ENCODE measurements at regions not wholly inside any gene's neighbourhood (a gene's known extent, or its start where the extent isn't known, plus 50 kb on each side); places are given as distances from the start of the nearest gene placed in this dataset.

DNA sequence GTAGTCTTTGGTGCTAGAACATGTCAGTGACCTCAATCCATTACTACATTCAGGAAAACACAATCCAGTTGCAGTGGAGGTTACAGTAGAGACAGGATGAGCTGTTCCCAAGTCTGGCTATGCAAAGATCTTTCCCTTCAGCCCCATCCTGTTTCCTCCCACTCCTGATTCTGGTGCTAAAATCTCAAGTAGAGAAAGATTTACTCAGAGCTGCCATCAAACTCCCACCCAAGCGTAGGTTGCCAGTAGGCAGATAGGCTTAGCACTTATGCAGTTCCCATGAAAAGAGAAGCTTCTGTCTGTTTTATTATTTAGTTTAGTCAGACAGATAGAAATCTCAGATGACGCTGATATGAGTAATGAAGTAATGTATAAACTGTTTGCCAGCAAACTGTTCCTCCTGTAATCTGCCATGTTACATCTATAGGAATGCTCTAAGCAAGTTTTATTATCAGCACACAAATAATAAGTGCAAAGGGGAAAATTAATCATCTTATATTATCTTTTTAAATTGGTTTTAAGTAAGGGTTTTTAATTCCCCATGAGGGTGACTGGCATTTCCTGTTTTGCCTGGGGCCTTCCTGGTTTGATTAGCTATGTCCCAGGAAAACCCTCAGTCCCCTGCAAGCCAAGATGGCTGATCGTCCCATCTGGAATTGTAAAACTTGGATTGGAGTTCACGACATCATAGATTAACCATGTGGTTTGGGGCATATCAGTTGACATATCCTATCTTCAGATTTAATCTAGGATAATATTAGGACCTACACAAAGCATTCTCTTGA, 188.3 kb upstream of the PALMD start:
- TF ChIP-seq NRF1 (IDR thresholded peaks at IDR 0.05; ENCODE audit: low read depth, low read length) = no peak
- TF ChIP-seq EZH2 (IDR thresholded peaks at IDR 0.05; ENCODE audit: low read depth, low read length, severe bottlenecking) = no peak
- TF ChIP-seq, protein P1, sequence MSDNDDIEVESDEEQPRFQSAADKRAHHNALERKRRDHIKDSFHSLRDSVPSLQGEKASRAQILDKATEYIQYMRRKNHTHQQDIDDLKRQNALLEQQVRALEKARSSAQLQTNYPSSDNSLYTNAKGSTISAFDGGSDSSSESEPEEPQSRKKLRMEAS (IDR thresholded peaks at IDR 0.05) = no peak
- TF ChIP-seq GABPA (IDR thresholded peaks at IDR 0.05; ENCODE audit: borderline replicate concordance, insufficient read depth, low read length) = no peak
- TF ChIP-seq EP300 (IDR thresholded peaks at IDR 0.05; ENCODE audit: borderline replicate concordance in 1 of 2, low read depth in 2 of 2, low read length in 2 of 2) = no peak
- TF ChIP-seq, protein P2, sequence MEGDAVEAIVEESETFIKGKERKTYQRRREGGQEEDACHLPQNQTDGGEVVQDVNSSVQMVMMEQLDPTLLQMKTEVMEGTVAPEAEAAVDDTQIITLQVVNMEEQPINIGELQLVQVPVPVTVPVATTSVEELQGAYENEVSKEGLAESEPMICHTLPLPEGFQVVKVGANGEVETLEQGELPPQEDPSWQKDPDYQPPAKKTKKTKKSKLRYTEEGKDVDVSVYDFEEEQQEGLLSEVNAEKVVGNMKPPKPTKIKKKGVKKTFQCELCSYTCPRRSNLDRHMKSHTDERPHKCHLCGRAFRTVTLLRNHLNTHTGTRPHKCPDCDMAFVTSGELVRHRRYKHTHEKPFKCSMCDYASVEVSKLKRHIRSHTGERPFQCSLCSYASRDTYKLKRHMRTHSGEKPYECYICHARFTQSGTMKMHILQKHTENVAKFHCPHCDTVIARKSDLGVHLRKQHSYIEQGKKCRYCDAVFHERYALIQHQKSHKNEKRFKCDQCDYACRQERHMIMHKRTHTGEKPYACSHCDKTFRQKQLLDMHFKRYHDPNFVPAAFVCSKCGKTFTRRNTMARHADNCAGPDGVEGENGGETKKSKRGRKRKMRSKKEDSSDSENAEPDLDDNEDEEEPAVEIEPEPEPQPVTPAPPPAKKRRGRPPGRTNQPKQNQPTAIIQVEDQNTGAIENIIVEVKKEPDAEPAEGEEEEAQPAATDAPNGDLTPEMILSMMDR (IDR thresholded peaks at IDR 0.05; ENCODE audit: control extremely low read depth in 1 of 3, insufficient read depth in 1 of 3, low read depth in 1 of 3, low read length in 3 of 3) = no peak
- TF ChIP-seq RAD21 (IDR thresholded peaks at IDR 0.05 in 1 of 2, conservative IDR thresholded peaks at IDR 0.05 in 1 of 2; ENCODE audit: low read depth in 2 of 2, low read length in 2 of 2) = no peak
- TF ChIP-seq CHD2 (IDR thresholded peaks at IDR 0.05; ENCODE audit: low read length) = no peak
- TF ChIP-seq ZNF274 (IDR thresholded peaks at IDR 0.05; ENCODE audit: borderline replicate concordance, extremely low read depth, low read length) = no peak
- no peak for TF ChIP-seq RXRA (IDR thresholded peaks at IDR 0.05; ENCODE audit: insufficient read depth, low read depth, low read length)
- no peak for TF ChIP-seq BACH1 (IDR thresholded peaks at IDR 0.05; ENCODE audit: low read length)
- TF ChIP-seq BRCA1 (IDR thresholded peaks at IDR 0.05; ENCODE audit: low read depth, low read length) = no peak
- TF ChIP-seq CBX8 (IDR thresholded peaks at IDR 0.05; ENCODE audit: borderline replicate concordance, low read depth, low read length) = no peak
- no peak for TF ChIP-seq RFX5 (IDR thresholded peaks at IDR 0.05; ENCODE audit: borderline replicate concordance, low read depth, low read length)
